ENCODE measurements at regions not wholly inside any gene's neighbourhood (a gene's known extent, or its start where the extent isn't known, plus 50 kb on each side); places are given as distances from the start of the nearest gene placed in this dataset.

DNA sequence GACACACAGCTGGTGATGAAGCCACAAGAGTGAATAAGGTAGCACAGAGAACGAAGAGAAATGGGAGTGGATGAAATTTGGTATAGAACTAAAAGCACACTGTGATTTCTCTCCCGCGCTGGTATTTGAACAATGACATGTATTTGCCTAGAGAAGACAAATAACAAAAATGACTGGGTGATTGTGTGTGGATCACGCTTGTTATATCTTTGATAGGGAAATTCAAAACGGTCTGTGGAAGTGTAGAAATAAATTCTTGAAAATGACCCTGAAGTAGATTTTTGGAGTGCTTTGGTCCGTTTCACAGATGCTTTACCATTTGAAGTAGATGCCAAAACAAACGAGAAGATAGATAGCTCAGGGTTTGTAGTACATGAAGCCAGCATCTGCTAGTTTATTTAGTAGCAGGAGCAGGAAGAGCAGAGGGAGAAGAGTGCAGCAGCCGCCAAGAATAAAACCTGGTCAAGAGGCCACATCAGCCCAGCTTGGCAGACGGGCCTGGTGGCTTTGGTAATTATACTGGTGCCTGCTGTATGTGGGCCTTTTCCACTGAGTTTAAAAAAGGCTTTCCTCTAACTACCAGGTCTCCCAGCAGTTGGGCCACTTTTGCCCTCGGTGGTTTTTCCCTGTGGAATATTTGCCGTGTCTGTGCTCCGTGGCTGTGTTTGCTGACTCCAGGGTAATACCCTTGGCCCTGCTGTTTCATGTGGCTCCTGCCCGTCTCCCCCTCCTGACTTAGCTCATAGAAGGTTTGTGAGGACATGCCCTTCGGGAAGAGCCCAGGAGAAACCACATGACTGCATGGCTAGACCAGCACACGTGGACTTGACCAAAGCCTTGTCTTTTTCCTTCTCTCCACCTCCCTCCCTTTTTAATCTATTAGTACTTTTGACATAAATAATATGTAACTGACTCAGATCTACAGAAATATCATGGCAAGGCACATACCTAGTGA lies 294.0 kb downstream of the SOX4 start:
- Histone ChIP-seq H3K27me3 (ENCODE audit: control insufficient read depth in 1 of 2, insufficient read depth in 2 of 2, low read length in 1 of 2) (no peaks in the 10 kb centered on the region), H3K36me3 (ENCODE audit: control insufficient read depth in 1 of 2, insufficient read depth in 2 of 2, low read length in 1 of 2) (no peaks in the 10 kb centered on the region), H3K4me1 (ENCODE audit: control insufficient read depth in 1 of 2, insufficient read depth in 2 of 2, low read length in 2 of 2) (peaks cover 8 to 18% of the 10 kb centered on the region in 2 donors), H3K27ac (ENCODE audit: low read depth in 1 of 2, low read length in 2 of 2) (peak overlapping the region; percentile 89 to 97), H3K9me3 (ENCODE audit: control insufficient read depth, low read length) (no peaks in the 10 kb centered on the region), H3K4me3 (ENCODE audit: low read length in 2 of 2) (no peak overlapping the region)
- ATAC-seq (ENCODE audit: low FRiP score) (peak; percentile 50), DNase-seq (peak in 1 of 2 donors; percentile 53)
- WGBS, 2 donors: 5 to 12% methylated on average over 15 of the region's 15 CpGs
- intact Hi-C loops (cut with DNase I): loop anchor here in 1 of 2 donors (10.0 kb wide), 1 partner anchor 293 kb away; the partner anchor contains the start of gene SOX4

DNA sequence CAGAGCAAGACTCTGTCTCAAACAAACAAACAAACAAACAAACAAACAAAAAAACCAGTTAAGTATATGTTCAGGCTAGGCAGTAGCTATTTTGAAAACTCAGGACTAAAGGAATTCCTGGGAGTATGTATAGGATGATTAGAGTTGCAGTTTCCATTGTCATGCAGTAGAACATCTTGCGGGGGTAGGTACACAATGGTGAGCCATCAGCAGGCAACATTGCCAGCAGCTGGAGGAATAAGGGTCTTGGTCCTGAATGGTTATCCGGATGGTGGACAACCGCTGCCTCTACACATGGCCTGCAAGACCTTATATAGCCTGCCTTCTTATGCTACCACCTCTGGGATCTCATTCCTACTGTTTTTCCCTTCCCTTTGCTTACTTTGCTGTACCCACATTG lies 297.5 kb downstream of the SOX4 start:
- ATAC-seq (ENCODE audit: low FRiP score): no peak
- intact Hi-C loops (cut with DNase I): no loop called here
- Histone ChIP-seq H3K27me3 (ENCODE audit: control insufficient read depth in 1 of 2, insufficient read depth in 2 of 2, low read length in 1 of 2) (no peaks in the 10 kb centered on the region), H3K27ac (ENCODE audit: low read depth in 1 of 2, low read length in 2 of 2) (no peak overlapping the region), H3K36me3 (ENCODE audit: control insufficient read depth in 1 of 2, insufficient read depth in 2 of 2, low read length in 1 of 2) (no peaks in the 10 kb centered on the region), H3K4me3 (ENCODE audit: low read length in 2 of 2) (no peak overlapping the region), H3K4me1 (ENCODE audit: control insufficient read depth in 1 of 2, insufficient read depth in 2 of 2, low read length in 2 of 2) (peaks cover 6 to 12% of the 10 kb centered on the region in 2 donors), H3K9me3 (ENCODE audit: control insufficient read depth, low read length) (no peaks in the 10 kb centered on the region)
- 85 to 97% methylated on average over 3 of the region's 3 CpGs for whole genome bisulfite sequencing, 2 donors
- no peak for DNase-seq

DNA sequence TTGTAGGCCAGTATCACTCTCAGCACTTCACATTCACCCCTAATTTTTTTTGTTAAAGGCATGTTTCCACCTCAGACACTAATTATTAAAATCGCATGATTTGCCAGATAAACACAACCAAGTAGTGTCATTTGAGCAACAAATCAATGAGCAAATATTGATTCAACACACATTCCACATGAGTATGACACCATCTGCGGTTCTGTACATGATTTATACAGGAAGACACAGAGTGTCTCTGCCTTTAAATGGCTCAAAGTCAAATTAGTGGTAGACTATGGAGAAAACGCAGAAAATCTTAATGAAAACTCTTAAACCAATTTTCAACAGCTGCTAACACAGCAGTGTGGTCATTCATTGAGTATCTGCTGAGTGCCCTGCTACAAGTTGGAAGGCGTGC lies 300.2 kb downstream of the SOX4 start:
- Histone ChIP-seq H3K36me3 (ENCODE audit: control insufficient read depth in 1 of 2, insufficient read depth in 2 of 2, low read length in 1 of 2) (no peaks in the 10 kb centered on the region), H3K27me3 (ENCODE audit: control insufficient read depth in 1 of 2, insufficient read depth in 2 of 2, low read length in 1 of 2) (no peaks in the 10 kb centered on the region), H3K27ac (ENCODE audit: low read depth in 1 of 2, low read length in 2 of 2) (no peak overlapping the region), H3K4me1 (ENCODE audit: control insufficient read depth in 1 of 2, insufficient read depth in 2 of 2, low read length in 2 of 2) (no peaks in the 10 kb centered on the region), H3K4me3 (ENCODE audit: low read length in 2 of 2) (no peak overlapping the region), H3K9me3 (ENCODE audit: control insufficient read depth, low read length) (no peaks in the 10 kb centered on the region)
- DNase-seq (no peak), ATAC-seq (ENCODE audit: low FRiP score) (no peak)
- intact Hi-C loops (cut with DNase I): no loop called here
- WGBS, 2 donors: 90 to 96% methylated on average over 4 of the region's 4 CpGs

DNA sequence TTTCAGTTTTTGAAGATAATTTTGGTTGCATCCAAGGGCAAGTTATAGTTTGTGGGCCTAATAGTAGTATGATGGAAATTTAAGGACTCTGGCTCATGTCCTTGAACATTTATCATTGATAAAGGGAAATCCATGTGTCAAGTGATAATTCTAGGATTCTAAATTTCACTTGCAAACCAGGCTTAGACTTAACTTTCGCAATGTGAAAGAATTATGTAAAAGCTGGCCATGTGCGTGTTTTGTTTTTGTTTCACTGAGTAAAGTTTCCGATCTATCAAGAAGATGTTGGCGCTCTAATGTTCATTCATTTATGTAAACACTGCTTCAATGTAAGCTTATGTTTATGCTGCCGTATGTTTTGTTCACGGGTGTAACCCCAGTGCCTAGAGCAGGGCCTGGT lies 302.0 kb downstream of the SOX4 start:
- ATAC-seq (ENCODE audit: low FRiP score): no peak
- Histone ChIP-seq H3K27me3 (ENCODE audit: control insufficient read depth in 1 of 2, insufficient read depth in 2 of 2, low read length in 1 of 2) (no peaks in the 10 kb centered on the region), H3K9me3 (ENCODE audit: control insufficient read depth, low read length) (no peaks in the 10 kb centered on the region), H3K4me1 (ENCODE audit: control insufficient read depth in 1 of 2, insufficient read depth in 2 of 2, low read length in 2 of 2) (no peaks in the 10 kb centered on the region), H3K4me3 (ENCODE audit: low read length in 2 of 2) (no peak overlapping the region), H3K27ac (ENCODE audit: low read depth in 1 of 2, low read length in 2 of 2) (no peak overlapping the region), H3K36me3 (ENCODE audit: control insufficient read depth in 1 of 2, insufficient read depth in 2 of 2, low read length in 1 of 2) (no peaks in the 10 kb centered on the region)
- WGBS, 2 donors: 97 to 98% methylated on average over 6 of the region's 6 CpGs
- DNase-seq: no peak
- intact Hi-C loops (cut with DNase I): no loop called here

DNA sequence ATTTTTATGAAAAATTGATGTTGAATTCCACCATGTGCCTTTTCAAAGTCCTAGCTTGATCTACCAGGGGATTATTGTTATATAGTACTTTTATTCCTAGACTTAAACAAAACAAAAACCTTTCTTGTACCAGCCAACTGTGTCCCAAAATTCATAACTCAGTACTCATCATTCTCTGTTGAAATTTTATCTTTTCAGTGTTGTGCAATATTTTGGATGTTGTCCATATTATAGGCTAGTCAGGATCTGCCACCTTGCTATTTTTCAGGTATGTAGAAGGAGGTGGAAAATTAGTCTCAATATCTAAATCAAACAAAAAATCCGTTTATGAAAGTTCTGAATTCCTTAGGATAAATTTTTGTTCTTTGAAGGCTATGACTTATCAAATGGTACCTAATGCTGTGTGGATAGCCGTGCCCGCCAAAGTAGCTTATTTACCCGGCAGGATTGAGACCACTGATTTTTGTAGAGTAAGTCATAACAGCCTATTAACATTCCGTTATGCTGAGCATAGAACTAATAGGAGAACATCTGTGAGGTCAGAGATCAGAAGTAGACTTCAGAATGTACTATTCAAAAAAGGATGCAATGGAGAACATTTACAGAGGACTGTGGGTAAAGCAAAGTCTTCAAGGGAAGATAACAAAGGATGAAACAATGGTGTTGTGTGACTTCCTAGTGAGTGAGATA lies 304.7 kb downstream of the SOX4 start:
- WGBS, 2 donors: 91 to 92% methylated on average over 5 of the region's 5 CpGs
- H3K9me3 ChIP-seq (ENCODE audit: control insufficient read depth, low read length): no peaks in the 10 kb centered on the region
- intact Hi-C loops (cut with DNase I): no loop called here
- H3K36me3 ChIP-seq (ENCODE audit: control insufficient read depth in 1 of 2, insufficient read depth in 2 of 2, low read length in 1 of 2): no peaks in the 10 kb centered on the region
- no peaks in the 10 kb centered on the region for H3K4me1 ChIP-seq (ENCODE audit: control insufficient read depth in 1 of 2, insufficient read depth in 2 of 2, low read length in 2 of 2)
- H3K4me3 ChIP-seq (ENCODE audit: low read length in 2 of 2): no peak overlapping the region
- ATAC-seq (ENCODE audit: low FRiP score) (no peak), DNase-seq (no peak)
- H3K27me3 ChIP-seq (ENCODE audit: control insufficient read depth in 1 of 2, insufficient read depth in 2 of 2, low read length in 1 of 2): no peaks in the 10 kb centered on the region
- no peak overlapping the region for H3K27ac ChIP-seq (ENCODE audit: low read depth in 1 of 2, low read length in 2 of 2)

DNA sequence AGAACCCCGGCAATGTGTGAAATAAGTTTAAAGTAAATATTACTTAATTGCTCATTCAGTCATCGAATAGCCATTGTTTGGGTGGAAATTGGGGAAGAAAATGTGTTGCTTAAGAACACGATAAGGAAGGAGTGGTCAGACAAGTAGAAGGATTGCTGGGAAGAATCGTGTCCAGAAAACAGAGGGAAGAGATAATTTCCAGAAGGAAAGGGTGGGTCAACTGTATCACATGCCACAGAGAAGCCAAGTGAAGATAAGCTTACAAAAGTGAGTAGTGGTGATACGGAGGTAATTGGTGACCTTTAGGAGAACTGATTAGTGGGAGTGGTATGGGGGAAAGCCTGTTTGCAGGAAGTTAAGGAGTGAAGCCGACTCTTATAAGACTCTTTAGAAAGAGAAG lies 306.2 kb downstream of the SOX4 start:
- Histone ChIP-seq H3K4me3 (ENCODE audit: low read length in 2 of 2) (no peak overlapping the region), H3K27me3 (ENCODE audit: control insufficient read depth in 1 of 2, insufficient read depth in 2 of 2, low read length in 1 of 2) (no peaks in the 10 kb centered on the region), H3K9me3 (ENCODE audit: control insufficient read depth, low read length) (no peaks in the 10 kb centered on the region), H3K36me3 (ENCODE audit: control insufficient read depth in 1 of 2, insufficient read depth in 2 of 2, low read length in 1 of 2) (no peaks in the 10 kb centered on the region), H3K27ac (ENCODE audit: low read depth in 1 of 2, low read length in 2 of 2) (no peak overlapping the region), H3K4me1 (ENCODE audit: control insufficient read depth in 1 of 2, insufficient read depth in 2 of 2, low read length in 2 of 2) (no peaks in the 10 kb centered on the region)
- ATAC-seq (ENCODE audit: low FRiP score): no peak
- WGBS, 2 donors: 93 to 96% methylated on average over 6 of the region's 6 CpGs
- DNase-seq: no peak
- intact Hi-C loops (cut with DNase I): no loop called here

DNA sequence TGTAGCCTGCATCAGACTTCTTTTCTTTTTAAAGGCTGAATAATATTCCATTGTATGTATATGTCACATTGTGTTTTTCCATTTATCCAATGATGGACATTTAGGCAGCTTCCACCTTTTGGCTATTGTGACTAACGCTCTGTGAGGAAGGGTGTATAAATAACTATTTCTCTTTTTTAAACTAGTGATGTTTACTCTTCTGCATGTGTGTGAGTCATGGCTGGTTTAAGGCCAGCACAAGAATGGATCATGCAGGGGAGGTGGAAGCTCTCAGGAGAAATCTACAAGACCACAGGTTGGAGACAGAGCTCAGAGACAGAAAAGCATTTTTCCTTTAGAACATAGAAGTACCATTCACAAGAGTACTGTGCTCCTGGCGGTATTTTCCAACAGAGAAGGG lies 307.2 kb downstream of the SOX4 start:
- intact Hi-C loops (cut with DNase I): no loop called here
- ATAC-seq (ENCODE audit: low FRiP score) (peak; percentile 46), DNase-seq (no peak)
- WGBS, 2 donors: 41 to 47% methylated on average over 2 of the region's 2 CpGs
- H3K4me3 ChIP-seq (ENCODE audit: low read length in 2 of 2): no peak overlapping the region
- no peaks in the 10 kb centered on the region for H3K36me3 ChIP-seq (ENCODE audit: control insufficient read depth in 1 of 2, insufficient read depth in 2 of 2, low read length in 1 of 2)
- H3K27me3 ChIP-seq (ENCODE audit: control insufficient read depth in 1 of 2, insufficient read depth in 2 of 2, low read length in 1 of 2): no peaks in the 10 kb centered on the region
- H3K27ac ChIP-seq (ENCODE audit: low read depth in 1 of 2, low read length in 2 of 2): no peak overlapping the region
- H3K4me1 ChIP-seq (ENCODE audit: control insufficient read depth in 1 of 2, insufficient read depth in 2 of 2, low read length in 2 of 2): no peaks in the 10 kb centered on the region
- H3K9me3 ChIP-seq (ENCODE audit: control insufficient read depth, low read length): no peaks in the 10 kb centered on the region

DNA sequence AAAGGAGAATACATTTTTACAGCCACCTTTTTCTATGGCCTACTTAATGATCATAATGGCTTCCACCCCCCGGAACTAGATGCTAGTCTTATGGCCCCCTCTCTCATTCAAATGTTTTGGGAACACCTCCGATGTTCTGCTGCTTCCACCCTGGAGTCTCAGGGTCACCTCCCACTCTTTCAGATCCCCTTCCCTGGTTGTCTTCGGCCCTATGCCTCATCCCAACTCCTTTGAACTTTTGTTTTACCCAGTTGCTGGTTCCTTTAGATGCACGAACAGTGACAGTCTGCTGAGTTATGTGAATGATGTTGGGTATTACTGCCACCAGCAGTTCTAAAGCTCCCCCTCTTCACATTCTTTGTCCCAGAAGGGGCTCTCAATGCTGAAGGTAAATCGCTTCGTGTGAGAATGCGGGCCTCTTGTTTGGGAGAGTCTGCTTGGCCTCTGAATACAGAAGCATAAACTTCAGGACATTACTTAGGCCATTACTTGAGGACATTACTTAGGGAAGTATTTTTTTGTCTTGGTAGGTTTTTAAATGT lies 309.1 kb downstream of the SOX4 start:
- Histone ChIP-seq H3K9me3 (ENCODE audit: control insufficient read depth, low read length) (no peaks in the 10 kb centered on the region), H3K27me3 (ENCODE audit: control insufficient read depth in 1 of 2, insufficient read depth in 2 of 2, low read length in 1 of 2) (no peaks in the 10 kb centered on the region), H3K4me3 (ENCODE audit: low read length in 2 of 2) (no peak overlapping the region), H3K36me3 (ENCODE audit: control insufficient read depth in 1 of 2, insufficient read depth in 2 of 2, low read length in 1 of 2) (no peaks in the 10 kb centered on the region), H3K27ac (ENCODE audit: low read depth in 1 of 2, low read length in 2 of 2) (peak overlapping the region in 1 of 2 donors; percentile 3), H3K4me1 (ENCODE audit: control insufficient read depth in 1 of 2, insufficient read depth in 2 of 2, low read length in 2 of 2) (no peaks in the 10 kb centered on the region)
- DNase-seq: no peak
- intact Hi-C loops (cut with DNase I): no loop called here
- 90% methylated on average over 7 of the region's 7 CpGs for WGBS, 2 donors
- ATAC-seq (ENCODE audit: low FRiP score): no peak

Measured in aorta (tissue), 5 donors.